ENCODE measurements at regions not wholly inside any gene's neighbourhood (a gene's known extent, or its start where the extent isn't known, plus 50 kb on each side); places are given as distances from the start of the nearest gene placed in this dataset.

- Histone ChIP-seq H3K4me1 (ENCODE audit: control insufficient read depth in 1 of 2, insufficient read depth in 2 of 2, low read length in 2 of 2) (no peaks in the 10 kb centered on the region), H3K79me2 (ENCODE audit: insufficient read depth, low read length) (no peaks in the 10 kb centered on the region), H3K4me3 (replicated peaks in 1 of 2; ENCODE audit: low read depth in 1 of 2, low read length in 2 of 2) (no peak overlapping the region), H3K27me3 (ENCODE audit: insufficient read depth, low read length) (no peaks in the 10 kb centered on the region), H4K20me1 (ENCODE audit: insufficient read depth) (no peaks in the 10 kb centered on the region), H3K27ac (ENCODE audit: low read depth, low read length) (no peak overlapping the region), H3K9ac (ENCODE audit: low read length) (no peak overlapping the region), H3K9me2 (ENCODE audit: insufficient read depth) (no peaks in the 10 kb centered on the region), H2AFZ (ENCODE audit: low read depth, low read length, poor library complexity, severe bottlenecking) (no peak overlapping the region), H3K4me2 (ENCODE audit: low read length) (no peak overlapping the region), H3K9me3 (ENCODE audit: control insufficient read depth in 1 of 2, insufficient read depth in 1 of 2, low read depth in 1 of 2, low read length in 2 of 2) (peaks cover 0 to 23% of the 10 kb centered on the region in 2 experiments; a peak in 2 of 4 replicates), H3K36me3 (ENCODE audit: control insufficient read depth in 1 of 2, insufficient read depth in 2 of 2, low read length in 2 of 2) (no peaks in the 10 kb centered on the region)
- intact Hi-C loops (cut with micrococcal nuclease): no loop called here
- ChIA-PET RAD21 (ENCODE audit: low non-redundant PET in 1 of 2, low total read pairs in 2 of 2, uncharacterized antibody in 2 of 2, unreplicated experiment in 2 of 2) (no interaction called here), POLR2A (no interaction called here), CTCF (no interaction called here)
- ATAC-seq: no peak
- DNase-seq (ENCODE audit: low read depth, low spot score): no peak
- no TSS peak for BruUV-seq (replicated peaks)
- TF ChIP-seq EZH2phosphoT487 (IDR thresholded peaks at IDR 0.05; ENCODE audit: borderline replicate concordance) (no peak), POLR2A (IDR thresholded peaks at IDR 0.05; ENCODE audit: borderline replicate concordance, extremely low read depth, insufficient read depth, insufficient read length) (no peak), EZH2 (IDR thresholded peaks at IDR 0.05) (no peak), JUND (IDR thresholded peaks at IDR 0.05) (no peak), CTCF (IDR thresholded peaks at IDR 0.05 in 2 of 3, conservative IDR thresholded peaks at IDR 0.05 in 1 of 3; ENCODE audit: borderline replicate concordance in 1 of 3, insufficient read depth in 1 of 3, low read depth in 2 of 3, low read length in 2 of 3) (no peak), SIN3A (IDR thresholded peaks at IDR 0.05; ENCODE audit: low read depth) (no peak), ZNF274 (IDR thresholded peaks at IDR 0.05; ENCODE audit: low read depth, low read length) (no peak), YY1 (IDR thresholded peaks at IDR 0.05; ENCODE audit: extremely low read depth, insufficient replicate concordance, low read depth, low read length) (no peak), EGR1 (IDR thresholded peaks at IDR 0.05; ENCODE audit: low read depth) (no peak), RAD21 (IDR thresholded peaks at IDR 0.05; ENCODE audit: low read depth) (no peak), SRF (IDR thresholded peaks at IDR 0.05; ENCODE audit: low read depth) (no peak), ELF1 (IDR thresholded peaks at IDR 0.05; ENCODE audit: borderline replicate concordance, low read depth) (no peak), CBX3 (IDR thresholded peaks at IDR 0.05; ENCODE audit: low read depth) (no peak), TCF7L2 (IDR thresholded peaks at IDR 0.05; ENCODE audit: borderline replicate concordance, extremely low read depth, insufficient read depth, insufficient read length) (no peak), SP1 (IDR thresholded peaks at IDR 0.05; ENCODE audit: low read depth) (no peak)
- TF ChIP-seq, protein P1, sequence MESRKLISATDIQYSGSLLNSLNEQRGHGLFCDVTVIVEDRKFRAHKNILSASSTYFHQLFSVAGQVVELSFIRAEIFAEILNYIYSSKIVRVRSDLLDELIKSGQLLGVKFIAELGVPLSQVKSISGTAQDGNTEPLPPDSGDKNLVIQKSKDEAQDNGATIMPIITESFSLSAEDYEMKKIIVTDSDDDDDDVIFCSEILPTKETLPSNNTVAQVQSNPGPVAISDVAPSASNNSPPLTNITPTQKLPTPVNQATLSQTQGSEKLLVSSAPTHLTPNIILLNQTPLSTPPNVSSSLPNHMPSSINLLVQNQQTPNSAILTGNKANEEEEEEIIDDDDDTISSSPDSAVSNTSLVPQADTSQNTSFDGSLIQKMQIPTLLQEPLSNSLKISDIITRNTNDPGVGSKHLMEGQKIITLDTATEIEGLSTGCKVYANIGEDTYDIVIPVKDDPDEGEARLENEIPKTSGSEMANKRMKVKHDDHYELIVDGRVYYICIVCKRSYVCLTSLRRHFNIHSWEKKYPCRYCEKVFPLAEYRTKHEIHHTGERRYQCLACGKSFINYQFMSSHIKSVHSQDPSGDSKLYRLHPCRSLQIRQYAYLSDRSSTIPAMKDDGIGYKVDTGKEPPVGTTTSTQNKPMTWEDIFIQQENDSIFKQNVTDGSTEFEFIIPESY (IDR thresholded peaks at IDR 0.05; ENCODE audit: extremely low read depth, insufficient replicate concordance, low read length): no peak
Measured at GRCh38 chr5:152683205-152683604, 278.1 kb upstream of the NMUR2 start.
